GM19463 (cell line): ENCODE measurements at regions not wholly inside any gene's neighbourhood (a gene's known extent, or its start where the extent isn't known, plus 50 kb on each side); places are given as distances from the start of the nearest gene placed in this dataset.
"Not testable (repeated sequence)": the region's sequence is repeated elsewhere in the genome, so short reads cannot be mapped to it uniquely, and the experiment has no call there.

Experiments used
- ATAC-seq: cut with Tn5 transposase; IDR thresholded peaks from one replicate; pipeline ENCODE4 v1.9.1; 2021; ENCODE audit warnings: mild to moderate bottlenecking, moderate library complexity; ENCODE audit not compliant: unreplicated experiment

DNA sequence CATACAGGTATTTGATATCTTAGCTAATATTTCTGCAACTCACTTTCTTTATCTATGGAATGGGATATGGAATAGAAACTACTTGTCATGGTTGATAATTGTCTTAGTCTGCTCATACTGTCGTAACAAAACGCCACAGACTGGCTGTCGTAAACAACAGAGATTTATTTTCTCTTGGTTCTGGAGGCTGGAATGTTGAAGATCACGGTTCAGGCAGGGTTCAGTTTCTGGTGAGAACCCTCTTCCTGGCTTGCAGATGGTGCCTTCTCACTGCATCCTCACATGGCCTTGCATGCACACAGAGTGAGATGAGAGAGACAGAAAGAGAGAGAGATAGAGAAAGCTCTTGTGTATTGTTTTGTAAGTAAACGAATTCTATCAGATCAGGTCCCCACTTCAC lies 332.7 kb upstream of the MAGI2 start:
- ATAC-seq = no peak

DNA sequence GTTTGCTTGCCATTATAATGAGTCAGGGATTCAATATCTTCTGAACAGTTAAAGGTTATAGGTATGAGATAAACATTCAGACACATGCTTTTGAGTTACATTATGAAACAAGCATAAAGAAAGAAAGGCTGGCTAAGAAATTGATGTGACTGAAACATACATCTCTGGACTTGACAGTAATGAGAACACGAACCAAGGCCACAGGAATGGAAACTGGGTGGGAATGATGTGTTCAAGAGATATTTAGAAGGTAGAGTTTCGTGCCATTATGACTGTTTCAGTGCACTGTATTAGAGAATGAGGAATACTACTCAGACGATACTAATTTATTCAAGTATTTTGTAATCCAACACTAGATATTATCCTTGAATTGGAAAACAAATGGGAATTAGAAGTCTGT lies 332.1 kb upstream of the MAGI2 start:
- no peak for ATAC-seq

DNA sequence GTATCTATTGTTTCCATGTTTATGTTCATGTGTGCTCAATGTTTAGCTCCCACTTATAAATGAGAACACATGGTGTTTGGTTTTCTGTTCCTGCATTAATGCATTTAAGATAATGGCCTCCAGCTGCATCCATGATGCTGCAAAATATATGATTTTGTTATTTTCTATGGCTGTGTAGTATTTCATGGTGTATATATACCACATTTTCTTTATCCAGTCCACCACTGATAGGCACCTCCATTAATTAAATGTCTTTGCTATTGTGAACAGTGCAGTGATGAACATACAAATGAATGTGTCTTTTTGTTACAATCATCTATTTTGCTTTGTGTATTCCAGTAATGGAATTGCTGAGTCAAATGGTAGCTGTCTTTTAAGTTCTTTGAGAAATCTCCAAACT lies 329.4 kb upstream of the MAGI2 start:
- no peak for ATAC-seq

DNA sequence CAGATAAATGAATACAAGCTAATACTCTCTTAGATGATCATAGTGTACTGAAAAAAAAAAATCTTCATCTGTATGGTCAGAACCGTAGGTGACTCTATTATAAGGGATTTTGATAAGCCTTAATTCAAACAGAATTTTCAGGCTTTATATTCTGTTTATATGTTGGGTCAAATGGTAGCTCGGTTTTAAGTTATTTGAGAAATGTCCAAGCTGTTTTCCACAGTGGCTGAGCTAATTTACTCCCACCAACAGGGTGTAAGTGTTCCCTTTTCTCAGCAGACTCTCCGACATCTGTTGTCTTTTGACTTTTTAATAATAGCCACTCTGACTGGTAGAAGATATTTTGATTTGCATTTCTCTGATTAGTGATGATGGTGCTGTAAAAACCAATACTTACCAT lies 328.8 kb upstream of the MAGI2 start:
- ATAC-seq = no peak

DNA sequence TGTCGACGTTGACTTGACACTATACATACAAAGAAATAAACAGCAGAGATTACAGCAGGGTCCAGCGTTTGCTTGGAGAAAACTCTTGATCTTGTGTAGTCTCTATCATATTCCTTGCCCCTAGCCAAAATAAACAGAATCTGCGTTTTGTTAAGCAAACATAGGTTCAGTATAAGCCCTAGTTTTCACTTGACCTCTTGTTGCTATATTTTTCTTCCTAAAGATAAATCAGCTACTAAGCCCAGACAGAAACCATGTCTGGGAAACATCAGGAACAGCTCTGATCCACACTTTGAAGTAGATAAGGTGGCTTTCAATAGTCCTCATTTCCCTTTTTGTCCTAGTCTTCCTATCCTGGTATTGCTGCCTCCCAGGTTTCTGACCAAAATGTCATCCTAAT lies 328.2 kb upstream of the MAGI2 start:
- no peak for ATAC-seq

DNA sequence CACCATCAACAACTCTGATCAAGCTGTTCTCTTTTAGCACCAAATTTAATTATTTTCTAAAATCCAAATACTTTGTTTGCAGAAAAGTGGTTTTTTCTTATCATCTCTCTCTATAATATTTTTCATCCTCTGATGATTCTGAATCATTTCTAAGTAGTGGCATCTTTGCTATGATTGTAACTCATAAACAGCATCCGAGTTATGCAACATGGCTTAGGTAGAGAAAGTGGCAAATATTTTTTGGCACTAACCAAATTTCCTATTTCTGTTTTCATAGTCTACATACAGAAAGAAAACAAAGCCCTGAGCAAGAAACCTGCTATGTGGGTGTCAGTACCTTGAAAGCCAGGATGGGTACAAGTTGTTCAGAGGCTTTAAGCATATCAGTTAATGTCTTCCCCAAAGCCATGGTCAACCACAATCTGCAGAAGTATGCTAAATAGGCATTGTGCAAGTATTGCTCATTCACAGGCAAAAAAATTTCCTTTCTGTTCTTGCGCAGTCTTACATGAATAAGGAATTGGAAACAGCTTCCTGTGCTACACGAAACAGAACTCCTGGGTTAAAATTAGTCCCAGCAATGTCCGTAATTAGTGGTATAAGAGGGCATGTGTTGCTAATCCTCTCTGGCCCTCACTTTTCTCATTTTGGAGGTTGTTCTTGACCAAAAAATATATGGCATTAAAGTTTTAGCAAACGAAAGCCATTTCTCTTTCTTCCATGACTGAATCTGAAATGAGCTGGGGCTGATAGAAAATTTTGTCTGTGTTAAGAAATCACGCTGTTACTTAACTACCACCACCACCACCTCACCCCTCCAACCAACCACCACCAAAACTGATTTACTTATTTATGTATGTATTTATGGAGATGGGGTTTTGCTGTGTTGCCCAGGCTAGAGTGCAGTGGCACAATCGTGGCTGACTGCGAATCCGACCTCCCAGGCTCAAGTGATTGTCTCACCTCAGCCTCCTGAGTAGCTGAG lies 325.6 kb upstream of the MAGI2 start:
- ATAC-seq = no peak

DNA sequence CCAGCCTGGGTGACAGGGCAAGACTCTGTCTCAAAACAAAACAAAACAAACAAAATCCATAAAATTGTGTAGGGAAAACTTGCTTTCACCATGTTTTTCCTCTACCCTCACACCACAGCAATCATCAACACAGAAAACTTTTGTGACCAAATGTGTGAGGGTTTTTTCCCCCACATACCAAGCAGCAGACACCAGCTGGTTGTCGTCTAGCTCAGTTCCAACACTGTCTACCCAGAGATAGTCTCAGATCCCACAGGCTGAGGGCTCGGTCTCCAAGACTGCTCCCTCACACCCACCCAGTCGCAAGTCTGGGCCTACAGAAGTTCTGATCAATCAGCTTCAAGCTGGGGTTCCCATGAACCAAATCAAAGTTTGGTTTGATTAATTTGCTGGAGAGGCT lies 322.4 kb upstream of the MAGI2 start:
- no peak for ATAC-seq

DNA sequence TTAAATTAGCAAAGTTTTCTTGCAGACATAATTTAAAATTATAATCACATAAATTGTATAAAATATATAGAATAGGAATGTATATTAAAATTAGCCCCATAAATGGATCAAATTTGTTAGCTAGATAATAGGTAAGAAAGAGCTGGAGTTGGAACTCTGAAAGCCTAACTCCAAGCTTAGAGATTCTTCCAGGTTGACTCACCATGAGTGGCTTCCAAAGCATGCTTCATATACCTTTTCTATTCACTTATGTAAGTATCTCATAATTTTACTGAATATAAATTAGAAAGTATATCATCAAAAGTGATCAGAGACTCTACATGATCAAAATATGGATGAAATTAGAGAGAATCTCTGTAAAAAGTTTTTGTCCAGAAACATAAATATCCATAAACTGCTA lies 320.7 kb upstream of the MAGI2 start:
- no peak for ATAC-seq

DNA sequence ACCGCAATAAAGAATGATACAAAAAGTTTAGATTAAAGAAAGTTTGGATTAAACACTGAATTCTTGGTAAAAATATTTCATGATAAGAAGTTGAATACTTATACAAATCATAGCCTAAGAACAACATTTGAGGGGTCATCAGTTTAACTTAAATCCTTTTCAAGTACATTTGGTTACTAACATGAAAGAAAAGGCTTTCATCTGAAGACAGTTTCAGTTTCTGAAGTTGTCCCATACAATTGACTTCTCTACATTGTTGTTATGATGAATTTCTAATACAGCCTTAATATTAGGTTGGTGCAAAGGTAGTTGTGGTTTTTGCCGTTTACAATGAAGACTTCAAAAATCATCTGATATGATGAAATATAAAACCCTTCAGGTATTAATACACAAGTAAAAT lies 317.5 kb upstream of the MAGI2 start:
- ATAC-seq = no peak

DNA sequence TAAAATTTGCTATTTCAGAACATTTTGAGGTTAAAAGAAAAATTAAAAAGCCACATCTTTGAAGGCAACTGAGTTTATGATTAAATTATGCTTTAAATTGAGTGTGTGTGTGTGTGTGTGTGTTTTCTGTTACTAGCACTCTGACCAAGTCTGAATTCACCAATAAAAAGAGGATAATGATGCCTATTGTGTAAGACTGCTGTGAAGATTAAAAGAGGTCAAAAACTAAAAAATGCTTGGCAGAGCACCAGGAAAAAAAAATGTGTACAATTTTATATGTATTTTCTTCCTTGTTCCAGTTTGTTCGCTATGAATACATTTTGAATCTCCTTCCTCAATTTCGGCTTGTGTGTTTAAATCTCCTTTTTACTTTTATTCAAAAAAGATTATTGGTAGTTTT lies 316.6 kb upstream of the MAGI2 start:
- ATAC-seq = no peak

DNA sequence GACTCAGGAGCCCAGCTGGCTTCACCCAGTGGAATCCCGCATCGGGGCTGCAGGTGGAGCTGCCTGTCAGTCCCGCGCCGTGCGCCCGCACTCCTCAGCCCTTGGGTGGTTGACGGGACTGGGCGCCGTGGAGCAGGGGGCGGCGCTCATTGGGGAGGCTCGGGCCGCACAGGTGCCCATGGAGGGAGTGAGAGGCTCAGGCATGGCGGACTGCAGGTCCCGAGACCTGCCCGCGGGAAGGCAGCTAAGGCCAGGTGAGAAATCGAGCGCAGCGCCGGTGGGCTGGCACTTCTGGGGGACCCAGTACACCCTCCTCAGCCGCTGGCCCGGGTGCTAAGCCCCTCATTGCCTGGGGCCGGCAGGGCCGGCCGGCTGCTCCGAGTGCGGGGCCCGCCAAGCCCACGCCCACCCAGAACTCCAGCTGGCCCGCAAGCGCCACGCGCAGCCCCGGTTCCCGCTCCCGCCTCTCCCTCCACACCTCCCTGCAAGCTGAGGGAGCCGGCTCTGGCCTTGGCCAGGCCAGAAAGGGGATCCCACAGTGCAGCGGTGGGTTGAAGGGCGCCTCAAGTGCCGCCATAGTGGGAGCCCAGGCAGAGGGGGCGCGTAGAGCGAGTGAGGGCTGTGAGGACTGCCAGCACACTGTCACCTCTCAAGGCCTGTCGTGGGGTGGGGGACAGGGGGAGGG lies 314.6 kb upstream of the MAGI2 start:
- ATAC-seq = not testable (repeated sequence)

DNA sequence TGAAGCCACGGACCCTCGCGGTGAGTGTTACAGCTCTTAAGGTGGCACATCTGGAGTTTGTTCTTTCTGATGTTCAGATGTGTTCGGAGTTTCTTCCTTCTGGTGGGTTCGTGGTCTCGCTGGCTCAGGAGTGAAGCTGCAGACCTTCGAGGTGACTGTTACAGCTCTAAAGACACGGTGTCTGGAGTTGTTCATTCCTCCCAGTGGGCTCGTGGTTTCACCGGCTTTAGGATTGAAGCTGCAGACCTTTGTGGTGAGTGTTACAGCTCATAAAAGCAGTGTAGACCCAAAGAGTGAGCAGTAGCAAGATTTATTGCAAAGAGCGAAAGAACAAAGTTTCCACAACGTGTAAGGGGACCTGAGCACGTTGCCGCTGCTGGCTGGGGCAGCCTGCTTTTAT lies 313.7 kb upstream of the MAGI2 start:
- not testable (repeated sequence) for ATAC-seq

DNA sequence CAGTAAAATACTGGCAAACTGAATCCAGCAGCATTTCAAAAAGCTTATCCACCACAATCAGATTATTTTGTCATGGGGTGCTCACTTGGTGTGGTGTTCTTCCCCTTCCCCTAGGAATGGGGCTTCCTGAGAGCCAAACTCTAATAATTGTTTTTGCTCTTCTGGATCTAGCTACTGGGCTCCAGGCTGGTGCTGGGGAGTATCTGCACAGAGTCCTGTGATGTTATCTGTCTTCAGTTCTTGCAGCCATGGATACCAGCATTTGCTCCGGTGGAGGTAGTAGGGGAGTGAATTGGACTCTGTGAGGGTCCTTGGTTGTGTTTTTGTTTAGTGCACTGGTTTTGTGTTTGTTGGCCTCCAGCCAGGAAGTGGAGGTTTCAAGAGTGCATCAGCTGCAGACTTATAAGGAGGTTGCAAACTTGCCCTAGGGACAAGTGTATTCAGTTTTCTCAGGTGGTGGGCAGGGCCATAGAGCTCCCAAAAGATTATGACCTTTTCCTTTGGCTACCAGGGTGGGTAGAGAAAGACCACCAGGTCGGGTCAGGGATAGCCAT lies 308.5 kb upstream of the MAGI2 start:
- ATAC-seq = no peak

DNA sequence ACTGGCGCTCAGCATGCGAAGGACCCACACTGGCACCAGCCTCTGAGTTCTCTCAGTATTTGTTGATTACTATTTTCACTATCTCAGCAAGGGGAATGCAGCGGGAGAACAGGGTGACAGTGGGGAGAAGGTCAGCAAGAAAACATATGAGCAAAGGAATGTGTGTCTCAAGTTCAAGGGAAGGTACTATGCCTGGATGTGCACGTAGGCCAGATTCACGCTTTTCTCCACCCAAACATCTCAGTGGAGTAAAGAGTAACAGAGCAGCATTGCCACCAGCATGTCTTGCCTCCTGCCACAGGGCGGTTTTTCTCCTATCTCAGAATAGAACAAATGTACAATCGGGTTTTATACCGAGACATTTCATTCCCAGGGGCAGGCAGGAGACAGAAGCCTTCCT lies 297.5 kb upstream of the MAGI2 start:
- not testable (repeated sequence) for ATAC-seq

DNA sequence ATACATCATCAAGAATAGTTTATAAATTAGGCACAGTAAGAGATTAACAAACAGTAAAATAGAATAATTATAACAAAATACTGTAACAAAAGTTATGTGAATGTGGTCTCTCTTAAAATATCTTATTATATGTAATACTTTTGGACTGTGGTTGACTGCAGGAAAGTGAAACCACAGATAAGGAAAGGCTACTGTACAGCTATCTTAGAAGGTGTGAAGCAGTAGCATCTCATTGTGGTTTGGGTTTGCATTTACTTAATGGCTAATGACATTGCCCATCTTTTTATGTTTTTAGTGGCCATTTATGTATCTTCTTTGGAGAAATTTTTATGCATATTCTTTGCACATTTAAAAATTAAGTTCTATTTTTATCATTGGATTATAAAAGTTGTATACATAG lies 296.4 kb upstream of the MAGI2 start:
- no peak for ATAC-seq

DNA sequence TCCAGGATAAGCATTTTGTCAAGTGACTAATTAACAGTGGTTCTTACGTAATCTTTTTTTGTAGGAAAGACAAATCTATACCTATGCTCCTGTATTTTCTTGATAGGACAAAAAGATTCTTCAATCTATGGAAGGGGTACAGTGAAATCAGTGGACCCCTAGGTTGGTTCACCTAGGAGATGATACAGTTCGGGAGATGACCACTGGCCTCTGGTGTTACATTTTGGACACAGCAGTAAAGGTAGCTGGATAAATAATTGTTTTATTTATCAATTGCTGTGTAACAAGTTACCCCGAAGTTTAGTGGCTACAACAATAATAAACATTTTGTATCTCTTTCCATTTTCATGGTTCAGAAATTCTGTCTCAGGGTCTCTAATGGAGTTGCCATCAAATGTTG lies 288.2 kb upstream of the MAGI2 start:
- ATAC-seq = no peak

DNA sequence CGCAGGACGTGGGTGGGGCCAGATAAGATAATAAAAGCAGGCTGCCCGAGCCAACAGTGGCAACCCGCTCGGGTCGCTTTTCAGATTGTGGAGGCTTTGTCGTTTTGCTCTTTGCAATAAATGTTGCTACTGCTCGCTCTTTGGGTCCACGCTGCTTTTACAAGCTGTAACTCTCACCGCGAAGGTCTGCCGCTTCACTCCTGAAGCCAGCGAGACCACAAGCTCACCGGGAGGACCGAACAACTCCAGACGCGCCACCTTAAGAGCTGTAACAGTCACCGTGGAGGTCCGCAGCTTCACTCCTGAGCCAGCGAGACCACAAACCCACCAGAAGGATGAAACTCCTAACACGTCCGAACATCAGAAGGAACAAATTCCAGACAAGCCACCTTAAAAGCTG lies 286.6 kb upstream of the MAGI2 start:
- ATAC-seq = no peak

DNA sequence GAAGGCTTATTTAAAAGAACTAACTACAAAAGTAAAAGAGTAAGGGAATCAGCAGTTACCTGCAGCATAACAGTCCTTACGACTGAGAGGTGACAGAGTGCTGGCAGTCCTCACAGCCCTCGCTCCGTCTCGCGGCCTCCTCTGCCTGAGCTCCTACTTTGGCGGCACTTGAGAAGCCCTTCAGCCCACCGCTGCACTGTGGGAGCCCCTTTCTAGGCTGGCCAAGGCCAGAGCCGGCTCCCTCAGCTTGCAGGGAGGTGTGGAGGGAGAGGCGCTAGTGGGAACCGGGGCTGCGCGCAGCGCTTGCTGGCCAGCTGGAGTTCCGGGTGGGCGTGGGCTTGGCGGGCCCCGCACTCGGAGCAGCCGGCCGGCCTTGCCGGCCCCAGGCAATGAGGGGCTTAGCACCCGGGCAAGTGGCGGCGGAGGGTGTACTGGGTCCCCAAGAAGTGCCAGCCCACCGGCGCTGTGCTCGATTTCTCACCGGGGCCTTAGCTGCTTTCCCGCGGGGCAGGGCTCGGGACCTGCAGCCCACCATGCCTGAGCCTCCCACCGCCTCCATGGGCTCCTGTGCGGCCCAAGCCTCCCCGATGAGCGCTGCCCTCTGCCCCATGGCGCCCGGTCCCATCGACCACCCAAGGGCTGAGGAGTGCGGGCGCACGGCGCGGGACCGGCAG lies 285.7 kb upstream of the MAGI2 start:
- ATAC-seq = not testable (repeated sequence)

DNA sequence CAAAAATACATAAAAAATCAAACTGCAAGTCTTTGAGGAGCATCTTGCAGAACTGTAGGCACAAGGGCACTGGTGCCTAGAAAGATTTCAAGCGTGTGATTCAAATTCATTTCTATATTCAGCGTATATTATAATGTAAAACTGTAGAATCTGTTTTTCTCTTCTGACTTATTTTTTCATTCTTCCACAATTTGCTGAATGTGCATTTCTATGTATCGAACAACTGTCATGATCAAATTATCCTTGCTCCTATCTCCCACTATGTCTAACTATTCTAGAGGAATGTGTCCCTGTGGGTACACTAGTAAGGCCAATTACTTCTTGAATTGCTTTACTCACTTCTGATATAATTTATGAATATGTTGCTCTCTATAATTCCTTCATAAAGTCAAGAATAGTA lies 283.0 kb upstream of the MAGI2 start:
- no peak for ATAC-seq

DNA sequence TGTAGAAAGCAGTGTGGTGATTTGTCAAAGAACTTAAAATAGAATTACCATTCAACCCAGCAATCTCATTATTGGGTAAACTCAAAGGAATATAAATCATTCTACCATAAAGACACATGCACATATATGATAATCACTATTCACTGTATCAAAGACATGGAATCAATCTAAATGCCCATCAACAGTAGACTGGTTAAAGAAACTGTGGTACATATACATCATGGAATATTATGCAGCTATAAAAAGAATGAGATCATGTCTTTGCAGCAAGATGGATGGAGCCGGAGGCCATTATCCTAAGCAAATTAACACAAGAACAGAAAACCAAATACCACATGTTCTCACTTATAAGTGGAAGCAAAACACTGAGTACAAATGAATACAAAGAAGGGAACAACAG lies 281.5 kb upstream of the MAGI2 start:
- no peak for ATAC-seq

DNA sequence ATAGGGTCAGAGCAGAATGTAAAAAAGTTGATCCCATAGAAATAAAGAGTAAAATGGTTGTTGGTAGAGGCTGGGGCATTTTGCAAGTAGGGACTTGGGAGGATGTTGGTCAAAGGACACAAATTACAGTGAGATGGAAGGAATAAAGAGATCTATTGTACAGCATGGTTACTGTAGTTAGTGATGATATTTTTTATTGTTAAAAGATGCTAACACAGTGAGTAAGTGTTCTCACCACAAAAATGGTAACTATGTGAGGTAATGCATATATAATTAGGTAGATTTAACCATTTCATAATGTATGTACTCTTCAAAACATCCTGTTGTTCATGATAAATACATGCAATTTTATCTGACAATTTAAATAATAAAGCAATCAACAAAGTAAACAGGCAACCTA lies 280.7 kb upstream of the MAGI2 start:
- ATAC-seq = no peak
